ENCODE measurements at regions not wholly inside any gene's neighbourhood (a gene's known extent, or its start where the extent isn't known, plus 50 kb on each side); places are given as distances from the start of the nearest gene placed in this dataset.
"Not testable (repeated sequence)": the region's sequence is repeated elsewhere in the genome, so short reads cannot be mapped to it uniquely, and the experiment has no call there.

- DNase-seq (ENCODE audit: low read depth, low spot score) = no peak
Measured at GRCh38 chr1:55466373-55466772, 251.2 kb upstream of the USP24 start.

- DNase-seq (ENCODE audit: low read depth, low spot score) = no peak
Measured at GRCh38 chr1:55464550-55464949, 249.4 kb upstream of the USP24 start.

DNA sequence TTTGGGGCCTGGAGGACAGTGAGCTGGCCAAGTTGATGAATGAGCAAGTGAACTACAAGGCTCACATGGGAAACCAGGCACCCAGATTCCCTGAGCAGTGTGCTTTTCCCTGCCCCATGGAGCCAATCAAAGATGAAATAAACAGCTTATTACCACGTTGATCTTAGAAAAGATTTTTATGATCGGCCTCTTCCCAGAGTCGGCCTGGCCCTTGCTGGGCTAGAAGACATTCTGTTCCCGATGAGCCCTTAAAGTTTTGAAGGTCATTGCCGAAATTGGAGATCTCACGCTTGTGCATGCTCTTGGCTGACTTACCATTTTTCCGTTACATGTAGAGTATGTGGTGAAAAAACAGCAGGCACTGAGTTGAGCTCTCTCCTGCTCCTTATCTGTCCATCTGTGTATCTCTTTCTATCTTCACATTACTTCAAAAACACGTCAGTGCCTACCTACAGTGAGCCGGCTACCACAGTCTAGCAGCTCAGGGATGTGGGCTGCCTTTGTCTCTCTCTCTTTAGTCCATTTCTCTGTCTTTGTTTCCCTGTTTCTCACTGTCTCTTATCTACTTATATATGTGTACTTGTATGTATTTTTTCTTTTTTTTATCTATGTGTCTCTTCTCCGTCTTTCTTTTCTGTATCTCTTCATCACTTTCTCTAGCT is 248.8 kb upstream of the USP24 start:
- no peak for DNase-seq (ENCODE audit: low read depth, low spot score)

DNA sequence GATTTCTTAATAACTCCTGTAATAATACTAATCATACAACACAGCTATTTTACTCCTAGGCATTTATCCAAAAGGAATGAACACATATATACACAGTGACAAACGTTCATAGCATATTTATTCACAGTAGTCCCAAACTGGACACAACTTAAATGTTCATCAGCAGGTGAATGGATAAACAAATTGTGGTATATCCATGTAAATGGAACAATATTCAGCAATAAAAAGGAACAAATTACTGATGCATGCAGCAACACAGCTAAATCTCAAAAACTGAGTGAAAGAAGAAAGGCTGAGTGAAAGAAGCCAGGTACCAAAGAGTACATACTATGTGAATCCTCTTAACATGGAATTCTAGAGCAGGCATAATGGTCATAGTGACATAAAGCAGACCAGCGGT is 242.7 kb upstream of the USP24 start:
- no peak for DNase-seq (ENCODE audit: low read depth, low spot score)

DNA sequence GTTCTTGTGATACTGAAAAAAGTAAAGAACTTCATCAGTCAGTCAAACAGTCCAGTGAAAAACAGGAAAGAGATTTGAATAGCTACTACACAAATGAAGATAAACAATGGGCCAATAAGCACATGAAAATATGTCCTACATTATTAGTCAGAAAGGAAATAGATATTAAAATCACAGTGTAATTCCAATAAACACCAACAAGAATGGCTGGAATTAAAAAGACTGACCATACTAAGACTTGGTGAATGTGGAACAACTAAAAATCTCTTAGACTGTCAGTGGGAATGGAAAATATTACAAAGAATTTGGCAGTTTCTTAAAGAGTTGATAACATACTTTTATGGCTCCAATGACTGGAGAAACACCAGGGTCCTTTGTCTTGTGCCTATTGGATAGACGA is 241.8 kb upstream of the USP24 start:
- no peak for DNase-seq (ENCODE audit: low read depth, low spot score)

- no peak for DNase-seq (ENCODE audit: low read depth, low spot score)
Measured at GRCh38 chr1:55448261-55448660, 233.1 kb upstream of the USP24 start.

DNA sequence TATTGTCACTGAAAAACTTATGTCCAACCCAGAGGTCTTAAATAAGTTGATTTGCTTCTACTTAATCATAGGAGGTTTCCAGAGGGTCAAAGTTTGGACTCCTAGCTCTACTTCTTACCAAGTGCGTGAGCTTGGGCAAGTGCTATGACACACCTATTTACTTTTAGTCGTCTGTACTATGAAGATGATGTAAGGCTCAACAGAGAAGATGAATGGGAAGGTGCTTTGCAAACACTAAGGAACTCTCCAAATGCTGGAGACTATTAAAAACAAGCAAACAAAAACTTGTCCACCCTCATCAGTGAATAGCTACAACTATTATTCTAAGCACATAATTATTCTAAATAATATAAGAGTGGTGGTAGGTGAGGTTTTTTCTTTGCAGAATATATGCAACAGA is 232.3 kb upstream of the USP24 start:
- no peak for DNase-seq (ENCODE audit: low read depth, low spot score)

DNA sequence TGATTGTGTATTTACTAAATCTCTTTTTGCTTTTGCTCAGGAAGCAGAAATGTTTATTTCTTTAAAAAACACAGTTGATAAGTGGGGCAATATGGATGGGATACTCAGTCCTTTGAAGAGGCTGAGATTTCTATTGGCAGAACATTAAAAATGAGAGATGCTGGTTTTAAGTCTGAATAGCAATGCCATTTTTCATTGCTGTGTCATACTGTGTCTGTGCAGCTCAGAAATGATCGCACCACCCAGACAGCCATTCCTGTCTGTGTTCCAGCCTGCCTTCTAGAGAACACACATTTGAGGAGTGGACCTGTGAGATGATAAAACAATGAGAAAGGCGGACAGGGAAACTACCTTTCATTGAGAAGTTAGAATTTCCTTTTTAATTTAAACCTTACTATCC is 231.2 kb upstream of the USP24 start:
- DNase-seq (ENCODE audit: low read depth, low spot score) = no peak

DNA sequence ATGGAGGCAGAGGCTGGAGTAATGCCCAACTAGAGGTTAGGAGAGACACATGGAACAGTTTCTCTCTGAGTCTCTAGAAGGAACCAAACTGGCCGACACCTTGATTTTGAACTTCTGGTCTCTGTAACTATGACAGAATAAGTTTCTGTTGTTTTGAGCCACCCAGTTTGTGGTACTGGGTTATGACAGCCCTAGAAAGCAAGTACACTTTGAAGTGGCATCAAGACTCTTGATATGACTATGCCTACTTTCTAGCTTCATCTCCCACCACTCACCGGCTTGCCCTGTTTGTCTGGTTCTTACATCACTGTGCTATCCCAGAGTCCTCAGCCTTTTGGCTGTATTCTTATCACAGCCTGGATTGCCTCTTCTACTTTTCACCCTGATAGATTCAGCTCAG is 230.3 kb upstream of the USP24 start:
- no peak for DNase-seq (ENCODE audit: low read depth, low spot score)

DNA sequence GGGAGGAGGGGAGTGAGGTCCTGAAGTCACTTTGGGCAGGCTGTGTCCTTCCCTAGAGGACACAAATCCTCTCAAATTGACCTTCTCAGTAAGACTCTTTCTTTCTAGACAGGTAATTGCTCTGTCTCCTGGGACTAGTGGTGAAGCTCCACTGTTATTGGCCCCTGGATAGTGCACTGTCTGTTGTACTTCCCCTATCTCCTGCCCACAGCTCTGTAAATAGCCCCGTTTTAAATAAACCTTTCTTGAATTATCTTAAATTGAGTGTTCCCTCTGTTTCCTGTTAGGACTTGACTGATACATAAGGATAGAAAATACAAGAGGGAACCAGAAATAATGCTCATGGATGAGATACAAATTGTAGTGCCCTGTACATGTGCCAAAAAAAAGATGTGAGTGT is 229.5 kb upstream of the USP24 start:
- no peak for DNase-seq (ENCODE audit: low read depth, low spot score)

GRCh38 chr1:55443175-55443915 is 228.2 kb upstream of the USP24 start:
- no peak for DNase-seq (ENCODE audit: low read depth, low spot score)

DNA sequence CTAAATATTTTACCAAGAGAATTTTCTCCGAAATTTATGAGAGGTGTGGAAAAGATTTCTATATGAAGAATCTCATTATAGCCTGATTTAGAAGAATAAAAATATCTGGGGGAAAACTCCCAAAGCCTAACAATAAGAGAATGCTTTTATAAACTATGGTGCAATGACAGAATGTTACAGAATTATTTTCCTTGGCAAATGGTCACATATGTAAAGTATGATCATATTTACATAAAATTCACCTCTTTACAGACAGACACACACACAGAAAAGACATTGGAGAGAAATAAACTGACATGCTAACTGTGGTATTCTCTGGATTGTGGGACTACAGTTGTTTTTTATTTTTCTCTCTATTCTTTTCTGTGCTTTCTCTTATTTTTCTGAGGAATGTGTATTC is 226.3 kb upstream of the USP24 start:
- no peak for DNase-seq (ENCODE audit: low read depth, low spot score)

GRCh38 chr1:55437692-55438091 is 222.5 kb upstream of the USP24 start:
- no peak for DNase-seq (ENCODE audit: low read depth, low spot score)

DNA sequence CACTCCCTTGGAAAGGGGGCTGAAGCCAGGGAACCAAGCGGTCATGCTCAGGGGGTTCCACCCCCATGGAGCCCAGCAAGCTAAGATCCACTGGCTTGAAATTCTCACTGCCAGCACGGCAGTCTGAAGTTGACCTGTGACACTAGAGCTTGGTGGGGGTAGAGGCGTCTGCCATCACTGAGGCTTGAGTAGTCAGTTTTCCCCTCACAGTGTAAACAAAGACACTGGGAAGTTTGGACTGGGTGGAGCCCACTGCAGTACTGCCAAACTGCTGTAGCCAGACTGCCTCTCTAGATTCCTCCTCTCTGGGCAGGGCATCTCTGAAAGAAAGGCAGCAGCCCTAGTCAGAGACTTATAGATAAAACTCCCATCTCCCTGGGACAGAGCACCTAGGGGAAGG is 215.6 kb upstream of the USP24 start:
- DNase-seq (ENCODE audit: low read depth, low spot score) = not testable (repeated sequence)

DNA sequence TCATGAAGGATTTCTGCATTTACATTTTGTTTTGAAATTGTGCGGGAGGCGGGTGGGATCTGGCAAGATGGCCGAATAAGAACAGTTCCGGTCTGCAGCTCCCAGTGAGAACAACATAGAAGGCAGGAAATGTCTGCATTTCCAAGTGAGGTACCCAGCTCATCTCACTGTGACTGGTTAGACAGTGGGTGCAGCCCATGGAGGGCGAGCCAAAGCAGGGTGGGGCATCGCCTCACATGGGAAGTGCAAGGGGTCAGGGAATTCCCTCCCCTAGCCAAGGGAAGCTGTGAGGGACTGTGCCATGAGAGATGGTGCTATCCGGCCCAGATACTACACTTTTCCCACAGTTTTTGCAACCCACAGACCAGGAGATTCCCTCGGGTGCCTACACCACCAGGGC is 215.0 kb upstream of the USP24 start:
- not testable (repeated sequence) for DNase-seq (ENCODE audit: low read depth, low spot score)

- no peak for DNase-seq (ENCODE audit: low read depth, low spot score)
Measured at GRCh38 chr1:55428944-55429931, 214.1 kb upstream of the USP24 start.

DNA sequence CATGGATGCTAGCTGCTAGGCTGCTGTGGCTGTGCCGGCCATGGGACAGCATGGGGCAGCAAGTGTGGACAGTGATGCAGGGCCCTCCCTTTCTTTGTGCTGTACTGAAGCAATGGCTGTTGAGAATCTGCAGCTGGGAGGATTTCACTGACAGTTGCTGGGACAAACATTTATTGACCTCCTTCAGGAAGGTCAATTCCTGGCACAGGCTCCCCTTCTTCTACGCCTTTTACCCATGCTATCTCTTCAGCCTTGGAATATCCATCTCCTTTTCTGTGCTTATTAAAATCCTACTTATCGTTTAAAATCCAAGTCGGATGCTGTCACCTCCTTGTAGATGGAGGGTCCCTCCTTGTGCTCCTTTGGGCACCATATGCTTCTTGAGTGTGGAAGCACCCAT is 213.1 kb upstream of the USP24 start:
- no peak for DNase-seq (ENCODE audit: low read depth, low spot score)

- no peak for DNase-seq (ENCODE audit: low read depth, low spot score)
Measured at GRCh38 chr1:55427606-55428005, 212.4 kb upstream of the USP24 start.

DNA sequence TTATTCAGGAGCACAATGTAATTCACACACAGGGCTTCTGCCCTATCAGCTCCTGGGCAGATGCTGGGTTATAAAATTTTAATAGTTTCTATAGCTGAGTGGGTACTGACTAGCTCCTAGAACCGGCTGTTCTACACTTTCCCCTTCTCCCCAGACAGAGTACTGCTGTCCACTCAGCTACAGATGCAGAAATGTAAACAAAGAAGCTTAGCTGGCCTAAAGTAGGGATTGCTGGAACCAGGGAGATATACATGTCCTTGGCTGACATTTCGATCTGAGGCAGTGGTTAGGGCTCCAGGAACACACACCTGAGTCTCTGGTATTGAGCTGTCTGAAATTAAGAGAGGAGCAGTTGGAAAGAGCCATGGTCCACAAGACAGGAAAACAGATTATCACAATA is 211.5 kb upstream of the USP24 start:
- DNase-seq (ENCODE audit: low read depth, low spot score) = no peak

DNA sequence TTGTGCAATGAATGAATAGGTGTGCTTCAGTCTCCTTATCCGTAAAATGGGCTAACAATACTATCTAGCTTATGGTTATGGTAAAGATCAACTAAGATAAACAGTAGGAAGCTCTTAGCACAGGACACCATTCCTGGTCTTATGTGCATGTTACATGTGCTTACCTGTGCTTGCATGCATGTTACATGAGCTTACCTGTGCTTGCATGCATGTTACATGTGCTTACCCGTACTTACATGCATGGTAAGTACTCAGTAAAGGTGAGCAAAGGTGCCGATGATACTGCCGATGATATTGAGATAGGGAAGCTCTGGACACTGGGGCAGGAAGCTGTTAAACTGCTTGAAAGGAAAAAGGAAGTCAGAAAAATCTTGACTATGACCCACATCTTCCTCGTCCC is 211.0 kb upstream of the USP24 start:
- no peak for DNase-seq (ENCODE audit: low read depth, low spot score)

DNA sequence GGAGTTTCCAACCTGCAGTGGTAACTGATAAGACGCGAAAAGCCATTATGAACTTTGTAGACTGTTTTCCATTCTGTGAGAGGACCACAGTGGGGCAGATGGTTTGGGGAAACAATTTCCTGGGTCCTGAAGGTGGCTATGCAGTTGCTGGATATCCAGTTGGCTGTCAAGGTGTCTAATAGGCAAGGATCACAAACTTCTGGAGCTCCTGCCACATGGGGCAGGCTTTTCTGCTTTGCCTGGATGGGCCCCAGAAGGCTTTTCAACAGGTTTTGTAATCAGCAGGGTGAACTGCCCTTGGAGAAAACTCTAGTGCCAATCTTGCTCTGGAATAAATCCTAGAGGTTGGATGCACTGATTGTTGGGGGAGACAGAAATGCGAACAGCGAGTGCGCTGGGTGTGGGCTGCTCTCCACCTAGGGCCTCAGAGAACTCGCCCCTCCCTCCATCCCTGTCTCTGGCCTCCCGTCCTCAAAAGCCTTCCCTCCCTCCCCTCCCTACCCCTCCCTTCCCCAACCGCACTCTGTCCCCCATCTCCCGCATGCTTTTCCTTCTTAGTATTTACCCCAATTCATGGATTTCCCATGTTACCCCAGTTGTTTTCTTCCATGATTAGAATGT is 210.3 kb upstream of the USP24 start:
- DNase-seq (ENCODE audit: low read depth, low spot score) = no peak

- DNase-seq (ENCODE audit: low read depth, low spot score) = no peak
Measured at GRCh38 chr1:55423376-55423775, 208.2 kb upstream of the USP24 start.

All from activated CD4-positive, CD25-positive, alpha-beta regulatory T cell treated with anti-CD3 and anti-CD28 coated beads, Interleukin-2, amount 50 U/mL, for 16 hours (primary cell).